NB4 (cell line): ENCODE measurements at regions not wholly inside any gene's neighbourhood (a gene's known extent, or its start where the extent isn't known, plus 50 kb on each side); places are given as distances from the start of the nearest gene placed in this dataset.

Source experiments
- DNase-seq: peaks from one replicate; pipeline ENCODE4 v3.0.0; 2010; ENCODE audit warnings: low read depth
- H3K4me3 ChIP-seq: one replicate; pipeline ENCODE4 v1.5.1; 2011; ENCODE audit warnings: mild to moderate bottlenecking, low read depth, low read length, moderate library complexity
- MYC ChIP-seq: IDR thresholded peaks from 2 replicates; pipeline ENCODE4 v1.6.1; 2011; ENCODE audit warnings: low read depth, low read length
- POLR2A ChIP-seq: IDR thresholded peaks from 2 replicates; pipeline ENCODE4 v1.6.1; 2011; ENCODE audit warnings: mild to moderate bottlenecking; ENCODE audit not compliant: insufficient read length; ENCODE audit errors: extremely low read depth
- TF ChIP-seq, protein P1 (sequence below): IDR thresholded peaks from one replicate; pipeline ENCODE4 v1.5.1; 2012; ENCODE audit warnings: low read depth, low read length
- TF ChIP-seq, protein P2 (sequence below): IDR thresholded peaks from 2 replicates; pipeline ENCODE4 v1.6.1; 2011; ENCODE audit warnings: low read depth, low read length

DNA sequence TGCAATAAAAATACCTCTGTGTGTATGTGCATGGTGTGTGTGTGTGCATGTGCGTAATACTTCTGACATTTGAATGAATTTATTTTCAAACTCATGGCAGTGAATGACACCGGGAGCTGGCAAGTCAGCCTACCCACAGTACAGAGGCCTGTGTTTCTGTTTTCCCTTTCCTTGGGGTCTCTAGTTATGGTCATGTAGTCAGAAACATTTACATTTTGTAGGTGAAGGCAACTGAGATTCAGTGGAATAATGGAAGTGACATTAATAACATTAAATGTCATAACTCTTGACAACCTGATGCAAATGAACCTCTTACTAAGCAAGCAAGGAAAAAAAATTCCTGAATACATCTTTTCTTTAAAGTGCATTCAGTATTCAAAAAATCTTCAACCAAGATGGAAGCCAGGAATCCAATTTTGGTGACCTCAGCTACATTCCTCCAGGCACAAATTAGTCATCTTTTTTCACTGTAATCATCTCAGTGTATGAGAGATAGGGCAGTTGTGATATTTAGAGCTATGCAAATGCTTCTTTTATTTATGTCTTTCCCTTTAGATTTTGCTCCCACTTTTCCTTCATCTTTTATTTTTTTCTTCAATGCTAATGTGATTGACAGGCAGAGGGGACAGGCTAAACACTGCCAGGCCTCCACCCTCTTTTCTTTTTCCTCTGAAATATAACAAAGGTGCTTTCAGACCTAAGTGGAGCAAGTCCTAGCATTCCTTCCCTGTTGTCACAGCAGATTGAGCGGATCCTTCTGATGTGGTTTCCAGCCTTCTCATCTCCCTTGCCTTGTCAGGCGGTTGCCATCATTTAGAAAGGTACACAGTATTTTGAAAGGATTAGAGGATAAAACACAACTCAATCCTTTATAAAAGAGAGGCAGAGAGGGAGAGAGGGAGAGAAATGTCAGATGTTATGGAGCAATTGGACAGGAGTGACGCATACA is 569.8 kb upstream of the ADAMTS16 start:
- no peak overlapping the region for H3K4me3 ChIP-seq
- TF ChIP-seq, protein P1, sequence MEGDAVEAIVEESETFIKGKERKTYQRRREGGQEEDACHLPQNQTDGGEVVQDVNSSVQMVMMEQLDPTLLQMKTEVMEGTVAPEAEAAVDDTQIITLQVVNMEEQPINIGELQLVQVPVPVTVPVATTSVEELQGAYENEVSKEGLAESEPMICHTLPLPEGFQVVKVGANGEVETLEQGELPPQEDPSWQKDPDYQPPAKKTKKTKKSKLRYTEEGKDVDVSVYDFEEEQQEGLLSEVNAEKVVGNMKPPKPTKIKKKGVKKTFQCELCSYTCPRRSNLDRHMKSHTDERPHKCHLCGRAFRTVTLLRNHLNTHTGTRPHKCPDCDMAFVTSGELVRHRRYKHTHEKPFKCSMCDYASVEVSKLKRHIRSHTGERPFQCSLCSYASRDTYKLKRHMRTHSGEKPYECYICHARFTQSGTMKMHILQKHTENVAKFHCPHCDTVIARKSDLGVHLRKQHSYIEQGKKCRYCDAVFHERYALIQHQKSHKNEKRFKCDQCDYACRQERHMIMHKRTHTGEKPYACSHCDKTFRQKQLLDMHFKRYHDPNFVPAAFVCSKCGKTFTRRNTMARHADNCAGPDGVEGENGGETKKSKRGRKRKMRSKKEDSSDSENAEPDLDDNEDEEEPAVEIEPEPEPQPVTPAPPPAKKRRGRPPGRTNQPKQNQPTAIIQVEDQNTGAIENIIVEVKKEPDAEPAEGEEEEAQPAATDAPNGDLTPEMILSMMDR, result no peak
- TF ChIP-seq, protein P2, sequence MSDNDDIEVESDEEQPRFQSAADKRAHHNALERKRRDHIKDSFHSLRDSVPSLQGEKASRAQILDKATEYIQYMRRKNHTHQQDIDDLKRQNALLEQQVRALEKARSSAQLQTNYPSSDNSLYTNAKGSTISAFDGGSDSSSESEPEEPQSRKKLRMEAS, result no peak
- no peak for TF ChIP-seq POLR2A
- no peak for TF ChIP-seq MYC
- DNase-seq, result no peak

DNA sequence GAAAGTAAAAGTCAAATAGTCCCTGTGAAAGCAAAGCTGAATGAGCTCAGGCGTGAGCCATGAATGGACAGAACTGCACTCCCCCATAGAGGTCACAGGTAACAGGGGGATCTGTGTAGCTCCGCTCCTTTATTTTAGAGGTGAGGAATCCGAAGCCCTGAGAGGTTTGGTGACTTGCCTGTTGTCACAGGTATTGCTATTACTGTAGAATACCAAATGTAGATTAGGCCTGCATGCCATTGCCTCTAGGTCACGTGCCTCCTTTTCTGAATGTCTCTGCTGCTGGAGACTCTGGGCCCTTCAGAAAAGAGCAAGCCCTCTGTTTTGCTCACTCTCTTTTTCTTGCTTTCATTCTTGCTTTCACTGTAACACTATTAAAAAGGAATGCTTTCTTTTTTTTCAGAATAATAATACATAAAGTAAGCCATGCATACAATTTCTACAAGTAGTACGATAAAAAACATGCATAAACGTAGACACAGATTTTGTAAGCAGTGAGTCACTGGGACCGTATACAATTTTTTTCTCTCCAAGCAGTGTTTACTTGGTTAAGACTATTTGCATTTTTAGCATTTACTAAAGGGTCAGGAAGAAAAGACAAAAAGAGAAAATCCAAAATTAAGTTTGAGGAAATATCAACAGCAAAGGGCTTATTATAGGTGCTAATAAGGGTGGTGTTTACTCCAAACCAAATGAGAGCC is 568.7 kb upstream of the ADAMTS16 start:
- no peak for DNase-seq
- TF ChIP-seq, protein P2, result no peak
- H3K4me3 ChIP-seq, result no peak overlapping the region

DNA sequence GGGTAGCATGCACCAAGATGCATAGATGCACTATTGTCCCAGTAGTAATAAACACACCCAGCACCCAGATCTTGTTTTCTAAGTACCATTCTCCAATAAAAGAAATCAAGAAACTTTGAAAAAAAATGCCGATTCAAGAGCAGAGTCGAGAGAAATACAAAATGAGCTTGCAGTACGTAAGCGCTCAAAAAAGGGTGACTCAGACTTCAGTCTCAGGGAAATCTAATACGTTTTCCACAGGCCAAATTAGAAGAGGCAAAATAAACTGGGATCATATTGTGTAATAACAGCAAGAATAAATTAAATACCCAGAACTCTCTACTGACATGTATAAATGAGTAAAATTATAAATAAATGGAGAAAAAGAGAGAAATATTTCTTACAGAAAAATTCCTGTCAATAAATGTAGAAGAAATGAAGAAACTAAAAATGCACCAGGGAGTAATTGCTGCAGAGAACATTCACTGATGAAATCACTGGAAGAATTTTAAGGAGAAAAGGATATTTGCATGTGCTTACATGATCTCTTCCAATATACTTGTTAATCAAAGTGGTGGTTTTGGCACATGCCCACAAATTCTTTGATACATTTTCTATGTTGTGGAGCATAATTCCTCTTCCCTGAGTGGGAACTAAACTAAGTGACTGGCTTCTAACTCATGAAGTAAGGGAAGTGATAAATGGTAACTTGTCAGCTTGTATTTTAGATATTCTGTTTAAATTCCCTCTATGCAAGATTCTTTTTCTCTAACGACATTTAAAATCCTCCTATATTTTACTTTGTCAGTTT is 567.6 kb upstream of the ADAMTS16 start:
- no peak for DNase-seq
- TF ChIP-seq MYC, result no peak
- TF ChIP-seq POLR2A, result no peak
- TF ChIP-seq, protein P1, result no peak
- TF ChIP-seq, protein P2, result no peak

DNA sequence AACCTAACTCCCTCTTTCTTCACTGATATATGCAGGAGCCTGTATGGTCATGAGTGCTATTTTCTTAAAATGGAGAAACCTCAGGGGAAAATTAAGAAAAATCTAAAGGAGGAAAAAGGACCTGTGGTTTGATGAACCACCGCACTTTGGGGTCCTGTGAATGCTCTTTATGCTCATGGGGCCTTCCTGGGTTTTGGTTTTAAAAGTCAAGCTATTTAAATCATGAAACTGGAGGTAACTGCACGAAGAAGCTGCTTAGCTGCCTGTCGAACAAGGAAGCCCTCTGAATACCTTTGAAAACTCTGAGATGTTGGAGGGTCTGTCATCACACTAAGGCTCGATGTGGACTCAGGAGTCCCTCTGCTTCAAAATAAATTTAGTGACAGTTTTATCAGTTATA is 564.5 kb upstream of the ADAMTS16 start:
- H3K4me3 ChIP-seq, result no peak overlapping the region
- no peak for DNase-seq
- TF ChIP-seq MYC, result no peak
- no peak for TF ChIP-seq POLR2A
- TF ChIP-seq, protein P2, result no peak
- TF ChIP-seq, protein P1, result no peak

More for the DNA sequence above, 567.6 kb upstream of the ADAMTS16 start:
- H3K4me3 ChIP-seq, result no peak overlapping the region

DNA sequence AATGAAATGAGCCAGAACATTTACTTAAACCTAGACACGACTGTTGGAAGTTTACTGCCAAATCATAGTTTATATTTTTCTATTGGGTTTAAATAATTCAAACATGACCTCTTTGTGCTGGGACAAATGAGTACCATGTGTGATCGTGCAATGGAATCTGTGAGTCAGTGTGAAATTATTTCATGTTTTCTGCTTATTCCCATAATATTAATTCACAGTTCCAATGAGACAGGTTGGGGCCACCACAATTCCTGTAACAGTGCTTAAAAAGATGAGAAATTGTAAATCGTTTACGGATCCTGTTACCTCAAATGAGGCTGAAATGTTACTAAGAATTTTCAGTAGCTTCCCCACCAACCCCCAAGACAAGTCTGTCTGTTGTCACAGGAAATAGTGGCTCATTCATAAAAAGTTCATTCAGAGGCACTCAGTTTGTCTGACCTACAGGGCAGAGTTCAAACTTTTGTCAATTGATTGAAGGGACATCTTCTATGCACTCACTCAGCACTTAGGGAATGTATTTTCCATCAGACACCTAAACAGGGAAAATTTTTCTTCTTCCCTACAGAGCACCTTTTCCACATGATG is 563.9 kb upstream of the ADAMTS16 start:
- H3K4me3 ChIP-seq, result no peak overlapping the region
- TF ChIP-seq POLR2A, result no peak
- TF ChIP-seq, protein P1, result no peak
- TF ChIP-seq, protein P2, result no peak
- no peak for TF ChIP-seq MYC
- DNase-seq, result no peak
